GM10266 (cell line): ENCODE measurements at regions not wholly inside any gene's neighbourhood (a gene's known extent, or its start where the extent isn't known, plus 50 kb on each side); places are given as distances from the start of the nearest gene placed in this dataset.

ENCODE experiments used
- DNase-seq: peaks from one replicate; pipeline ENCODE4 v3.0.0; 2012; ENCODE audit errors: extremely low spot score
- CTCF ChIP-seq: IDR thresholded peaks from 2 replicates; pipeline ENCODE4 v1.5.1; 2012; ENCODE audit warnings: mild to moderate bottlenecking, low read depth; ENCODE audit not compliant: control insufficient read depth, insufficient read depth; ENCODE audit errors: missing control alignments

- TF ChIP-seq CTCF, result no peak
- no peak for DNase-seq
Measured at GRCh38 chr12:42801271-42801670, 211.7 kb upstream of the PRICKLE1 start.

DNA sequence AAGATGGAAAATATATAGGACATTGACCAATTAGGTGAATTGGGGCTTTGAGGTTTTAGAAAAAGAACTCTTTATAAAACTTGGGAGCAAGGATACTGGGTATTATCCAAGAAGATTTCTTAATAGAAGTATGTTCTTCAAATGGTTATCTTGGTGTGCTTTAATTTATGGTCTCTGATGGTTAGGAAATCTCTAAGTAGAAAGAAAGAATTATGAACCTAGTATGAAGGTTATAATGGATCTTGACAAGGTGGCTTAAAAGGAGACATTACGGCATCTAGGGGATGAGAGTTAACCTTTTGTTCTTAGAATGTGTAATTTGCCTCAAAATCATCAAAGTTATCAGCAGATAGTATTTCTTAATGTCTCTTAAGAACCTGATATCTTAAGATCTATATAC, 210.4 kb upstream of the PRICKLE1 start:
- no peak for DNase-seq
- TF ChIP-seq CTCF, result no peak

- DNase-seq, result no peak
- no peak for TF ChIP-seq CTCF
Measured at GRCh38 chr12:42798811-42799438, 209.4 kb upstream of the PRICKLE1 start.

- no peak for DNase-seq
- no peak for TF ChIP-seq CTCF
Measured at GRCh38 chr12:42794806-42795205, 205.3 kb upstream of the PRICKLE1 start.

- TF ChIP-seq CTCF, result no peak
- no peak for DNase-seq
Measured at GRCh38 chr12:42793166-42793565, 203.6 kb upstream of the PRICKLE1 start.

DNA sequence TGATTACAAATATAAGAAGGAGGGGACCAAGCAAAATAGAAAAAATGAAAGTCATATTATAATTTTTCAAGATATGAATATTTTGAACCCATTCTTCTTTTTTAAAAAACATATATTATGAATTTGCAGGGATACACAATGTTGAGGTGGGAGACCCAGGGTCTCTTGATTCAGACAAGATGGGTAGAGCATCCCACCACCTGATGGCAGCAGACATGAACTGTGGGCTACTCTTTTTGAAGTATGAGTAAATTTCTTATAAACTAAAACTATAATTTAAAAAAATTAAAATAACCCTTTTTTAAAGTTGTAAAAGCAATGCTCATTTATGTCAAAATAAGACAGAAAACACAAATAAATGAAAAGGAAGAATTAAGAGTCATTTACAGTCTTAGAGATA, 202.7 kb upstream of the PRICKLE1 start:
- DNase-seq, result no peak
- TF ChIP-seq CTCF, result no peak

DNA sequence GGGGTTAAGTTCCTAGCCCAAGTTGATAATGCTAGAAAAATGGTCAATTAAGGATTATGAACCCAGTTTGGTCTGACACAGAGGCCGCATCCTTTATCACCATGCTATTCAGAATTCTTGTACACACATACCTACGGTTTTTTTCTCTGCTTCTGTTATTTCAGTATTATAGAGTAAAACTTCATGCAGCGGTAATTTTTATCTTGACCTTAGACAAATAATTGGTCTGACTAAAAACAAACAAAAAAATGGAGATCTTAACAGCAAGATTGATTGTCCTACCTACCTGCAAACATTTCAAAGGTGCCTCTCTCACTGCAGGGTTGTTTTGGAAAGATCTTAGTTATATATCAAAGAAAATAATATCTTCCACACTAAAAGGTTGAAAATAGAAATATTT, 201.9 kb upstream of the PRICKLE1 start:
- no peak for DNase-seq
- no peak for TF ChIP-seq CTCF
